LNCAP (cell line): ENCODE measurements at regions not wholly inside any gene's neighbourhood (a gene's known extent, or its start where the extent isn't known, plus 50 kb on each side); places are given as distances from the start of the nearest gene placed in this dataset.

ENCODE experiments used
- CTCF ChIP-seq: fragments of 450-650 bp; IDR thresholded peaks from 2 replicates; pipeline ENCODE4 v1.5.1; 2017; ENCODE audit warnings: mild to moderate bottlenecking

- TF ChIP-seq CTCF = no peak
Measured at GRCh38 chr14:82689948-82690347, 1156.3 kb upstream of the SEL1L start.

GRCh38 chr14:82694820-82695219 lies 1161.2 kb upstream of the SEL1L start:
- TF ChIP-seq CTCF = no peak

GRCh38 chr14:82704218-82704617 lies 1170.6 kb upstream of the SEL1L start:
- no peak for TF ChIP-seq CTCF

GRCh38 chr14:82710267-82710841 lies 1176.7 kb upstream of the SEL1L start:
- peak; percentile 89 for TF ChIP-seq CTCF

- TF ChIP-seq CTCF = no peak
Measured at GRCh38 chr14:82719617-82720016, 1186.0 kb upstream of the SEL1L start.

GRCh38 chr14:82720431-82720830 lies 1186.8 kb upstream of the SEL1L start:
- TF ChIP-seq CTCF = no peak

- no peak for TF ChIP-seq CTCF
Measured at GRCh38 chr14:82720946-82721345, 1187.3 kb upstream of the SEL1L start.

GRCh38 chr14:82724316-82724715 lies 1190.7 kb upstream of the SEL1L start:
- TF ChIP-seq CTCF = no peak
